OCI-LY1 (cell line): ENCODE measurements at regions not wholly inside any gene's neighbourhood (a gene's known extent, or its start where the extent isn't known, plus 50 kb on each side); places are given as distances from the start of the nearest gene placed in this dataset.

ENCODE experiments used
- CTCF ChIP-seq: fragments of 200-600 bp; sonication (generic), shearing (Covaris generic); IDR thresholded peaks from 2 replicates; pipeline ENCODE4 v1.5.1; 2017; ENCODE audit warnings: mild to moderate bottlenecking, antibody characterized with exemption, low read length, moderate library complexity, mixed read lengths
- EZH2 ChIP-seq: fragments of 200-600 bp; sonication (generic), shearing (Covaris generic); IDR thresholded peaks from 2 replicates; pipeline ENCODE4 v1.8.0; 2017; ENCODE audit warnings: borderline replicate concordance, mixed run types, mild to moderate bottlenecking, antibody characterized with exemption, low read length, moderate library complexity, mixed read lengths

GRCh38 chr20:63082939-63083735 is 76.4 kb upstream of the BHLHE23 start:
- no peak for TF ChIP-seq CTCF
- no peak for TF ChIP-seq EZH2
